GM23338 (cell line): ENCODE measurements at regions not wholly inside any gene's neighbourhood (a gene's known extent, or its start where the extent isn't known, plus 50 kb on each side); places are given as distances from the start of the nearest gene placed in this dataset.

Experiments
- CREB1 ChIP-seq: fragments of 250-450 bp; sonication (Bioruptor Pico); IDR thresholded peaks from 2 replicates; pipeline ENCODE4 v1.5.0; 2020; ENCODE audit warnings: low read depth, mild to moderate bottlenecking, moderate library complexity
- CTCF ChIP-seq, 2 experiments: fragments of 200-600 bp in 1 of 2; sonication (generic) in 1 of 2; conservative IDR thresholded peaks; 2 replicates each; pipeline versions ENCODE4 v1.5.1 to v1.6.1; 2016 to 2017; ENCODE audit warnings: antibody characterized with exemption in 2 of 2, low read depth in 2 of 2, mild to moderate bottlenecking in 2 of 2, moderate library complexity in 1 of 2
- ETS1 ChIP-seq: IDR thresholded peaks from 2 replicates; pipeline ENCODE4 v1.6.1; 2016; ENCODE audit warnings: antibody characterized with exemption
- EZH2 ChIP-seq: fragments of 200-600 bp; sonication (generic); IDR thresholded peaks from one replicate; pipeline ENCODE4 v1.8.0; 2017; ENCODE audit warnings: antibody characterized with exemption, mild to moderate bottlenecking, low read depth; ENCODE audit not compliant: unreplicated experiment
- EZH2phosphoT487 ChIP-seq: fragments of 200-600 bp; sonication (generic); IDR thresholded peaks from one replicate; pipeline ENCODE4 v1.8.1; 2018; ENCODE audit warnings: antibody characterized with exemption; ENCODE audit not compliant: unreplicated experiment
- NANOG ChIP-seq: IDR thresholded peaks from 2 replicates; pipeline ENCODE4 v1.6.1; 2016; ENCODE audit warnings: antibody characterized with exemption, borderline replicate concordance
- POLR2AphosphoS5 ChIP-seq: IDR thresholded peaks from 2 replicates; pipeline ENCODE4 v1.6.1; 2016; ENCODE audit warnings: antibody characterized with exemption, low read depth
- ZNF114 ChIP-seq: fragments of 250-450 bp; sonication (Bioruptor Pico); IDR thresholded peaks from 2 replicates; pipeline ENCODE4 v1.5.0; 2020; ENCODE audit warnings: mild to moderate bottlenecking, moderate library complexity
- TF ChIP-seq, protein P1 (sequence below): IDR thresholded peaks from one replicate; pipeline ENCODE4 v1.6.1; 2018; ENCODE audit warnings: antibody characterized with exemption; ENCODE audit not compliant: unreplicated experiment

DNA sequence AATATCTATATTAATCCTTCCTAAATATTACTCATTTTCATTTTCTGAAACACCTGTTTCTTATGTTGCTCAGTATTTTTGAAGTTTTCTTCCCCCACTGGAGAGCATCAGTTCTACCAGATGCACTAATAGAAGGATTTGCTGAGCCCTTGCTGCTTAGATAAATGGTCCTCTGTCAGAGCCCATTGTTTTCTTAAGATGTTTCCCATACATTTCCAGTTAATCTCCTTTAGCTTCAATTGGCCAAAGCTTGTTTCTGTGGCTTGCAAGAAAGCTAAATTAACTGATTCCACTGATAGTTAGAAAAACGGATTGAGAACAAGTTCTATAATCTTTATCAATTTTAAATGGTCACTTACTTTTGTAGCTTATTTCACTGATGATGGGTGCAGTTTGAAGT is 1425.5 kb downstream of the PCDH18 start:
- TF ChIP-seq CTCF (conservative IDR thresholded peaks at IDR 0.05; ENCODE audit: low read depth in 2 of 2) (no peak), POLR2AphosphoS5 (no peak), NANOG (no peak), EZH2 (no peak), EZH2phosphoT487 (no peak), ETS1 (no peak), CREB1 (CRISPR knock-in tag) (no peak), ZNF114 (CRISPR knock-in tag) (no peak)
- TF ChIP-seq, protein P1, sequence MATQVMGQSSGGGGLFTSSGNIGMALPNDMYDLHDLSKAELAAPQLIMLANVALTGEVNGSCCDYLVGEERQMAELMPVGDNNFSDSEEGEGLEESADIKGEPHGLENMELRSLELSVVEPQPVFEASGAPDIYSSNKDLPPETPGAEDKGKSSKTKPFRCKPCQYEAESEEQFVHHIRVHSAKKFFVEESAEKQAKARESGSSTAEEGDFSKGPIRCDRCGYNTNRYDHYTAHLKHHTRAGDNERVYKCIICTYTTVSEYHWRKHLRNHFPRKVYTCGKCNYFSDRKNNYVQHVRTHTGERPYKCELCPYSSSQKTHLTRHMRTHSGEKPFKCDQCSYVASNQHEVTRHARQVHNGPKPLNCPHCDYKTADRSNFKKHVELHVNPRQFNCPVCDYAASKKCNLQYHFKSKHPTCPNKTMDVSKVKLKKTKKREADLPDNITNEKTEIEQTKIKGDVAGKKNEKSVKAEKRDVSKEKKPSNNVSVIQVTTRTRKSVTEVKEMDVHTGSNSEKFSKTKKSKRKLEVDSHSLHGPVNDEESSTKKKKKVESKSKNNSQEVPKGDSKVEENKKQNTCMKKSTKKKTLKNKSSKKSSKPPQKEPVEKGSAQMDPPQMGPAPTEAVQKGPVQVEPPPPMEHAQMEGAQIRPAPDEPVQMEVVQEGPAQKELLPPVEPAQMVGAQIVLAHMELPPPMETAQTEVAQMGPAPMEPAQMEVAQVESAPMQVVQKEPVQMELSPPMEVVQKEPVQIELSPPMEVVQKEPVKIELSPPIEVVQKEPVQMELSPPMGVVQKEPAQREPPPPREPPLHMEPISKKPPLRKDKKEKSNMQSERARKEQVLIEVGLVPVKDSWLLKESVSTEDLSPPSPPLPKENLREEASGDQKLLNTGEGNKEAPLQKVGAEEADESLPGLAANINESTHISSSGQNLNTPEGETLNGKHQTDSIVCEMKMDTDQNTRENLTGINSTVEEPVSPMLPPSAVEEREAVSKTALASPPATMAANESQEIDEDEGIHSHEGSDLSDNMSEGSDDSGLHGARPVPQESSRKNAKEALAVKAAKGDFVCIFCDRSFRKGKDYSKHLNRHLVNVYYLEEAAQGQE: no peak
